Tibial artery (tissue), 4 donors: ENCODE measurements at regions not wholly inside any gene's neighbourhood (a gene's known extent, or its start where the extent isn't known, plus 50 kb on each side); places are given as distances from the start of the nearest gene placed in this dataset.
"Not testable (repeated sequence)": the region's sequence is repeated elsewhere in the genome, so short reads cannot be mapped to it uniquely, and the experiment has no call there.

ENCODE experiments used
- DNase-seq, 2 donors: peaks; one replicate each; pipeline ENCODE4 v3.0.0-alpha.2; 2019
- H3K27ac ChIP-seq, 2 donors: fragments of 200-600 bp; sonication (generic) in 1 of 2; 1 replicate in 1 of 2; 2 replicates in 1 of 2; pipeline ENCODE4 v1.5.1; 2018 to 2019; ENCODE audit warnings: mild to moderate bottlenecking in 1 of 2
- H3K27me3 ChIP-seq, 2 donors: fragments of 200-600 bp; sonication (generic) in 1 of 2; one replicate each; pipeline versions ENCODE4 v1.5.1 to v1.6.0; 2016 to 2019
- H3K36me3 ChIP-seq, 3 donors: fragments of 200-600 bp; sonication (generic) in 2 of 3; one replicate each; pipeline ENCODE4 v1.5.1; 2016 to 2019; ENCODE audit warnings: mild to moderate bottlenecking in 2 of 3
- H3K4me1 ChIP-seq, 4 donors: fragments of 200-600 bp; sonication (generic) in 2 of 4; 1 replicate in 3 of 4; 2 replicates in 1 of 4; pipeline ENCODE4 v1.5.1; 2016 to 2019
- H3K4me3 ChIP-seq, 2 donors: fragments of 200-600 bp; sonication (generic) in 1 of 2; 1 replicate in 1 of 2; 2 replicates in 1 of 2; pipeline ENCODE4 v1.5.1; 2018 to 2019; ENCODE audit warnings: mild to moderate bottlenecking in 2 of 2
- H3K9me3 ChIP-seq, 3 donors: fragments of 200-600 bp; sonication (generic) in 1 of 3; one replicate each; pipeline ENCODE4 v1.5.1; 2016 to 2019
- CTCF ChIP-seq, 2 experiments: fragments of 200-600 bp in 1 of 2; fragments of 450-650 bp in 1 of 2; IDR thresholded peaks; one replicate each; pipeline ENCODE4 v1.5.1; 2017 to 2019; ENCODE audit warnings: antibody characterized with exemption in 2 of 2, mild to moderate bottlenecking in 1 of 2, moderate library complexity in 1 of 2
- intact Hi-C: fragments of 100-400 bp; cut with DNase I; formaldehyde crosslinking; loops from one replicate; pipeline ENCODE4 v1.15.0; 2023; ENCODE audit warnings: low total_unique reads

- Histone ChIP-seq H3K4me1 (no peaks in the 10 kb centered on the region), H3K4me3 (no peak overlapping the region), H3K36me3 (no peaks in the 10 kb centered on the region), H3K27ac (no peak overlapping the region), H3K27me3 (no peaks in the 10 kb centered on the region), H3K9me3 (no peaks in the 10 kb centered on the region)
- TF ChIP-seq CTCF (IDR thresholded peaks at IDR 0.05): no peak
- no peak for DNase-seq
- intact Hi-C loops: no loop called here
Measured at GRCh38 chr3:81339040-81339845, 422.2 kb downstream of the GBE1 start.

GRCh38 chr3:81336470-81336869 lies 425.0 kb downstream of the GBE1 start:
- Histone ChIP-seq H3K27me3 (no peaks in the 10 kb centered on the region), H3K27ac (no peak overlapping the region), H3K4me1 (no peaks in the 10 kb centered on the region), H3K9me3 (no peaks in the 10 kb centered on the region), H3K36me3 (no peaks in the 10 kb centered on the region), H3K4me3 (no peak overlapping the region)
- no peak for TF ChIP-seq CTCF (IDR thresholded peaks at IDR 0.05)
- no peak for DNase-seq
- intact Hi-C loops: no loop called here

- H3K36me3 ChIP-seq, DNase-seq, H3K4me1 ChIP-seq, H3K4me3 ChIP-seq, H3K9me3 ChIP-seq, H3K27ac ChIP-seq, intact Hi-C loops, H3K27me3 ChIP-seq: not testable (repeated sequence)
Measured at GRCh38 chr3:81329835-81330234, 431.6 kb downstream of the GBE1 start.

GRCh38 chr3:81326245-81326644 lies 435.2 kb downstream of the GBE1 start:
- Histone ChIP-seq H3K27ac (no peak overlapping the region), H3K27me3 (no peaks in the 10 kb centered on the region), H3K36me3 (no peaks in the 10 kb centered on the region), H3K4me3 (no peak overlapping the region), H3K9me3 (no peaks in the 10 kb centered on the region), H3K4me1 (no peaks in the 10 kb centered on the region)
- intact Hi-C loops: no loop called here
- no peak for TF ChIP-seq CTCF (IDR thresholded peaks at IDR 0.05)
- no peak for DNase-seq

- Histone ChIP-seq H3K4me1 (no peaks in the 10 kb centered on the region), H3K27me3 (no peaks in the 10 kb centered on the region), H3K4me3 (no peak overlapping the region), H3K27ac (no peak overlapping the region), H3K36me3 (no peaks in the 10 kb centered on the region), H3K9me3 (no peaks in the 10 kb centered on the region)
- no peak for DNase-seq
- no peak for TF ChIP-seq CTCF (IDR thresholded peaks at IDR 0.05)
- intact Hi-C loops: no loop called here
Measured at GRCh38 chr3:81320862-81321261, 440.6 kb downstream of the GBE1 start.

- Histone ChIP-seq H3K27me3 (no peaks in the 10 kb centered on the region), H3K4me3 (no peak overlapping the region), H3K4me1 (no peaks in the 10 kb centered on the region), H3K9me3 (no peaks in the 10 kb centered on the region), H3K36me3 (no peaks in the 10 kb centered on the region), H3K27ac (no peak overlapping the region)
- TF ChIP-seq CTCF (IDR thresholded peaks at IDR 0.05): no peak
- intact Hi-C loops: no loop called here
- no peak for DNase-seq
Measured at GRCh38 chr3:81315030-81315429, 446.4 kb downstream of the GBE1 start.
